DOHH2 (cell line): ENCODE measurements at regions not wholly inside any gene's neighbourhood (a gene's known extent, or its start where the extent isn't known, plus 50 kb on each side); places are given as distances from the start of the nearest gene placed in this dataset.

Experiments used
- CTCF ChIP-seq: fragments of 200-600 bp; sonication (generic); IDR thresholded peaks from one replicate; pipeline ENCODE4 v1.5.1; 2014; ENCODE audit warnings: antibody characterized with exemption, mild to moderate bottlenecking, low read depth, low read length; ENCODE audit not compliant: poor library complexity, severe bottlenecking
- EZH2phosphoT487 ChIP-seq: fragments of 200-600 bp; sonication (generic); IDR thresholded peaks from 2 replicates; pipeline ENCODE4 v1.6.1; 2017; ENCODE audit warnings: borderline replicate concordance, mild to moderate bottlenecking, antibody characterized with exemption, low read length, moderate library complexity, mixed read lengths

GRCh38 chr13:87452281-87452680 is 218.9 kb upstream of the SLITRK5 start:
- no peak for TF ChIP-seq CTCF
- no peak for TF ChIP-seq EZH2phosphoT487
